ENCODE measurements at regions not wholly inside any gene's neighbourhood (a gene's known extent, or its start where the extent isn't known, plus 50 kb on each side); places are given as distances from the start of the nearest gene placed in this dataset.

- no peak for TF ChIP-seq FOSL1 (IDR thresholded peaks at IDR 0.05; ENCODE audit: low read depth)
- TF ChIP-seq ZNF274 (IDR thresholded peaks at IDR 0.05; ENCODE audit: low read depth, low read length), result no peak
- TF ChIP-seq MAX (IDR thresholded peaks at IDR 0.05), result no peak
- TF ChIP-seq ATF3 (IDR thresholded peaks at IDR 0.05), result no peak
- TF ChIP-seq TCF7L2 (IDR thresholded peaks at IDR 0.05; ENCODE audit: borderline replicate concordance, extremely low read depth, insufficient read depth, insufficient read length), result no peak
- no peak for TF ChIP-seq ZBTB33 (IDR thresholded peaks at IDR 0.05; ENCODE audit: extremely low read depth, insufficient replicate concordance, low read length)
- no peak for TF ChIP-seq YY1 (IDR thresholded peaks at IDR 0.05; ENCODE audit: extremely low read depth, insufficient replicate concordance, low read depth, low read length)
- no peak for TF ChIP-seq JUND (IDR thresholded peaks at IDR 0.05)
- no peak for TF ChIP-seq CBX3 (IDR thresholded peaks at IDR 0.05; ENCODE audit: low read depth)
- no peak for TF ChIP-seq POLR2A (IDR thresholded peaks at IDR 0.05; ENCODE audit: borderline replicate concordance, extremely low read depth, insufficient read depth, insufficient read length)
- TF ChIP-seq SIN3A (IDR thresholded peaks at IDR 0.05; ENCODE audit: low read depth), result no peak
- no peak for TF ChIP-seq EZH2phosphoT487 (IDR thresholded peaks at IDR 0.05; ENCODE audit: borderline replicate concordance)
- TF ChIP-seq ZFX (IDR thresholded peaks at IDR 0.05), result no peak
- no peak for TF ChIP-seq RAD21 (IDR thresholded peaks at IDR 0.05; ENCODE audit: low read depth)
- TF ChIP-seq EZH2 (IDR thresholded peaks at IDR 0.05), result no peak
- no peak overlapping the region for H3K4me2 ChIP-seq (ENCODE audit: low read length)
- no peak overlapping the region for H3K27ac ChIP-seq (ENCODE audit: low read depth, low read length)
- ChIA-PET CTCF (no interaction called here), POLR2A (no interaction called here), RAD21 (ENCODE audit: low non-redundant PET in 1 of 2, low total read pairs in 2 of 2, uncharacterized antibody in 2 of 2, unreplicated experiment in 2 of 2) (no interaction called here)
- BruUV-seq (replicated peaks), result no TSS peak
- no peaks in the 10 kb centered on the region for H3K79me2 ChIP-seq (ENCODE audit: insufficient read depth, low read length)
- ATAC-seq, result no peak
- H3K4me3 ChIP-seq (replicated peaks in 1 of 2; ENCODE audit: low read depth in 1 of 2, low read length in 2 of 2), result no peak overlapping the region
- H3K9ac ChIP-seq (ENCODE audit: low read length), result no peak overlapping the region
- H3K27me3 ChIP-seq (ENCODE audit: insufficient read depth, low read length), result no peaks in the 10 kb centered on the region
- no peaks in the 10 kb centered on the region for H4K20me1 ChIP-seq (ENCODE audit: insufficient read depth)
- H3K4me1 ChIP-seq (ENCODE audit: control insufficient read depth in 1 of 2, insufficient read depth in 2 of 2, low read length in 2 of 2), result no peaks in the 10 kb centered on the region; a peak in 1 of 4 replicates
- intact Hi-C loops (cut with micrococcal nuclease), result no loop called here
- H3K36me3 ChIP-seq (ENCODE audit: control insufficient read depth in 1 of 2, insufficient read depth in 2 of 2, low read length in 2 of 2), result no peaks in the 10 kb centered on the region
- DNase-seq (ENCODE audit: low read depth, low spot score), result no peak
- H2AFZ ChIP-seq (ENCODE audit: low read depth, low read length, poor library complexity, severe bottlenecking), result no peak overlapping the region
- H3K9me2 ChIP-seq (ENCODE audit: insufficient read depth), result no peaks in the 10 kb centered on the region
- no peaks in the 10 kb centered on the region for H3K9me3 ChIP-seq (ENCODE audit: control insufficient read depth in 1 of 2, insufficient read depth in 1 of 2, low read depth in 1 of 2, low read length in 2 of 2)
Measured at GRCh38 chr4:102422843-102423242, 77.6 kb upstream of the SLC39A8 start.
